Mammary epithelial cell (primary cell): ENCODE measurements at regions not wholly inside any gene's neighbourhood (a gene's known extent, or its start where the extent isn't known, plus 50 kb on each side); places are given as distances from the start of the nearest gene placed in this dataset.

Experiments
- CTCF ChIP-seq, 2 donors: IDR thresholded peaks in 1 of 2; conservative IDR thresholded peaks in 1 of 2; 2 replicates each; pipeline ENCODE4 v1.5.1; 2011 to 2012; ENCODE audit warnings: inconsistent platforms in 2 of 2, low read length in 2 of 2, mild to moderate bottlenecking in 2 of 2, control low read depth in 1 of 2, low read depth in 1 of 2; ENCODE audit not compliant: insufficient read depth in 1 of 2; ENCODE audit errors: extremely low read depth in 1 of 2
- EZH2 ChIP-seq: IDR thresholded peaks from 2 replicates; pipeline ENCODE4 v1.6.1; 2012; ENCODE audit warnings: low read length, inconsistent platforms, borderline replicate concordance

GRCh38 chr4:64738240-64738639 is 329.0 kb upstream of the TECRL start:
- TF ChIP-seq CTCF (conservative IDR thresholded peaks at IDR 0.05 in 1 of 2, IDR thresholded peaks at IDR 0.05 in 1 of 2; ENCODE audit: extremely low read depth in 1 of 2, insufficient read depth in 1 of 2, low read depth in 1 of 2, low read length in 2 of 2): no peak
- no peak for TF ChIP-seq EZH2
